ENCODE measurements at regions not wholly inside any gene's neighbourhood (a gene's known extent, or its start where the extent isn't known, plus 50 kb on each side); places are given as distances from the start of the nearest gene placed in this dataset.

DNA sequence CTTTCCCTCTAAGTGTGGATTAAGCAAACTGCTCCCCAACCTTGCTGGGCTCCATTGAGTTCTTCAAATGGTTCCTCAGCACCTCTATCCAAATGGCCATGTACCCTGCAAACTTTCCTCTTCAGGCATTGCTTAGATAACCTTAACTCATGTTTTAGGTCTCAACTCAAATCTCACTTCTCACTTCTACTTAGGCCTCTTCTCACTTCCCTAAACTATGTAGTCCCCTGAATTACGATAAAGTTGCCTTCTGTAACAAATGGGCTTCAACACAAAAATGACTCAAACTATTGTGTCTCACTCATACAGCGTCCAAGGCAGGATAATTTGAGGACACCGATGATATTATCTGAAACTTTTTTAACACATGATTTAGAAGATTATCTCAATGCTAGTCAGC is 62.4 kb upstream of the STAC start:
- no peak for TF ChIP-seq POLR2A (IDR thresholded peaks at IDR 0.05)
- TF ChIP-seq, protein P1, sequence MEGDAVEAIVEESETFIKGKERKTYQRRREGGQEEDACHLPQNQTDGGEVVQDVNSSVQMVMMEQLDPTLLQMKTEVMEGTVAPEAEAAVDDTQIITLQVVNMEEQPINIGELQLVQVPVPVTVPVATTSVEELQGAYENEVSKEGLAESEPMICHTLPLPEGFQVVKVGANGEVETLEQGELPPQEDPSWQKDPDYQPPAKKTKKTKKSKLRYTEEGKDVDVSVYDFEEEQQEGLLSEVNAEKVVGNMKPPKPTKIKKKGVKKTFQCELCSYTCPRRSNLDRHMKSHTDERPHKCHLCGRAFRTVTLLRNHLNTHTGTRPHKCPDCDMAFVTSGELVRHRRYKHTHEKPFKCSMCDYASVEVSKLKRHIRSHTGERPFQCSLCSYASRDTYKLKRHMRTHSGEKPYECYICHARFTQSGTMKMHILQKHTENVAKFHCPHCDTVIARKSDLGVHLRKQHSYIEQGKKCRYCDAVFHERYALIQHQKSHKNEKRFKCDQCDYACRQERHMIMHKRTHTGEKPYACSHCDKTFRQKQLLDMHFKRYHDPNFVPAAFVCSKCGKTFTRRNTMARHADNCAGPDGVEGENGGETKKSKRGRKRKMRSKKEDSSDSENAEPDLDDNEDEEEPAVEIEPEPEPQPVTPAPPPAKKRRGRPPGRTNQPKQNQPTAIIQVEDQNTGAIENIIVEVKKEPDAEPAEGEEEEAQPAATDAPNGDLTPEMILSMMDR (IDR thresholded peaks at IDR 0.05) = no peak
